Panc1 (cell line): ENCODE measurements at regions not wholly inside any gene's neighbourhood (a gene's known extent, or its start where the extent isn't known, plus 50 kb on each side); places are given as distances from the start of the nearest gene placed in this dataset.

Experiments used
- CTCF ChIP-seq: fragments of 450-650 bp; IDR thresholded peaks from 2 replicates; pipeline ENCODE4 v1.5.1; 2017; ENCODE audit warnings: mild to moderate bottlenecking
- POLR2AphosphoS5 ChIP-seq: IDR thresholded peaks from 2 replicates; pipeline ENCODE4 v1.6.1; 2012; ENCODE audit warnings: mild to moderate bottlenecking, low read depth, low read length, moderate library complexity
- REST ChIP-seq, 2 experiments: IDR thresholded peaks; 2 replicates each; pipeline ENCODE4 v1.6.1; 2011 to 2012; ENCODE audit warnings: low read depth in 2 of 2, control low read depth in 1 of 2, low read length in 1 of 2, mild to moderate bottlenecking in 1 of 2, moderate library complexity in 1 of 2; ENCODE audit not compliant: insufficient read depth in 1 of 2
- SIN3A ChIP-seq: IDR thresholded peaks from 2 replicates; pipeline ENCODE4 v1.6.1; 2012; ENCODE audit warnings: low read depth, mild to moderate bottlenecking, low read length, moderate library complexity, borderline replicate concordance; ENCODE audit not compliant: insufficient read depth
- TCF7L2 ChIP-seq: IDR thresholded peaks from 2 replicates; pipeline ENCODE4 v1.6.1; 2011; ENCODE audit warnings: mild to moderate bottlenecking, low read depth, low read length, inconsistent platforms

- TF ChIP-seq CTCF (no peak), SIN3A (no peak), POLR2AphosphoS5 (no peak), TCF7L2 (no peak), REST (IDR thresholded peaks at IDR 0.05; ENCODE audit: insufficient read depth in 1 of 2, low read depth in 2 of 2, low read length in 1 of 2) (no peak)
Observed at GRCh38 chrX:39629001-39629400, 468.8 kb downstream of the BCOR start.
